ENCODE measurements at regions not wholly inside any gene's neighbourhood (a gene's known extent, or its start where the extent isn't known, plus 50 kb on each side); places are given as distances from the start of the nearest gene placed in this dataset.

DNA sequence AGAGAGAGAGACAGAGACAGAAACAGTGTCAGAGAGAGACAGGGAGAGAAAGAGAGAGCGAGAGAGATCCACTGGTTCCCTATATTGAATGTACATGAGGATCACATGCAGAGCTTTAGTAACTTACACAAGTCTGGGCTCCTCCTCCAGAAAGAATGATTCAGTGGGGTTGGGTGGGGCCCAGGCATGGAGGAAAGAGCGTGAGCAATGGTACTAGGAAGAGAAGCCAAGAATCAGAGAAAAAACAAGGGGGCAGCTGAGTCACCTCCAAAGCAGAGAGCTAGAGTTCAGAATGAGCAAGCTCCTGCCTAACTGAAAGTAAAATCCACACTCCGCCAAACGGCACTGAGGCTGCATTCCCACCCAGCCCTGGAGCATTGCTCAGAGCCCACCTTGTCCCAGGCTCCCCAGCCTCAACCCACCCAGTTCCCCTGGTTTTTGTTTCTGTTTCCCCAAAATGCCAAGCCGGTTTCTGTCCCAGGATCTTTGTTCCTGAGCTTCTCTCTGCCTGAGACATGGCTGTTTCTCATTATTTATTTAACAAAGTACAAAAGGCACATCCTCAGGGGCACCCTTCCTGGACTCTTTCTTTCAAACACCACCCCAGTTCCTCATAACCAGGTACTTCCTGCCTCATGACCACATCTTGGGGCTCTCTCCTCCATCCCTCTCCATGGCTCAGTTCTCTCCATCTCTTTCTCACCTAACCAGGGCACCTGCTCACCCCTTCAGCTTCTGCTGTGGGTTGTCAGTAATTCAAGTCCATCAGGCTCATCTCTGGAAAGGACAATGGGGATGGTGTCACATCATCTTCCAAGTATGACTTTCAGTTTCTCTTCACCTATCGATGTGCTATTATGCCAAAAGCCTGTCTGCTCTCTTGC, 670.3 kb upstream of the TBX3 start:
- peak; percentile 36 for DNase-seq

DNA sequence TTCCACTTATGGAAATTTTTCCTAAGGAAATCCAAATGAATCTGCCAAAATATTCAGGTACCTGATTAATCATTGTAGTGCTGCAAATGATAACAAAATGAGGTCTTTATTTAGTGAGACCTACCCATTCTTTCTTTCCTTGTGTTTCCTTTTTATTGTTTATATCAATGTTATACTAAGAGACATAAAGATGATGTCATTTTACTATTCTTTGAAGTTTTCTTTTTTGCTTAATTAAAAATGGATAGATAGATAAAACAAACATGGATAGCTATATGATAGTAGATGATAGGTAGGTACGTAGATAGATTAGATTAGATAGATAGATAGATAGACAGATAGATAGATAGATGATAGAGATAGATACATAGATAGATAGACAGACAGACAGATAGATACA, 669.5 kb upstream of the TBX3 start:
- DNase-seq, result no peak

GRCh38 chr12:115351514-115352077, 667.6 kb upstream of the TBX3 start:
- DNase-seq, result no peak

DNA sequence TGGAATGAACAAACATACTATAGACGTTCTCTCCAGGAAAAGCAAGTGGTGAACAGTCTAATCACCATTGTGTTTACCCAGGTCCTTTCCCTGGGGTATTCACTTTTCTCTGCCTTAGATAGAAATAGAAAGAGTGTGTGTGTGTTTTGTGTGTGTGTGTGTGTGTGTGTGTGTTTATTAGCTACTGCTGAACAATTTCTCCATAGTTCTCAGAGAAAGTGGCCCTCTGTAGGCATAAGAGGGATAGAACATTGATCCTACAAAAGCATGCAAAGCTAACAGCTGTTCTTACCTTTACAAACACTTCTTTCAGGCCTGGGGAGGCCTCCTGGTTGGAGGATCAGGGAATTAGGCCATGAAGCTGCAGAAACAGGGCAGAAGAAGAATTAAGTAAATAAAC, 665.7 kb upstream of the TBX3 start:
- DNase-seq, result no peak

DNA sequence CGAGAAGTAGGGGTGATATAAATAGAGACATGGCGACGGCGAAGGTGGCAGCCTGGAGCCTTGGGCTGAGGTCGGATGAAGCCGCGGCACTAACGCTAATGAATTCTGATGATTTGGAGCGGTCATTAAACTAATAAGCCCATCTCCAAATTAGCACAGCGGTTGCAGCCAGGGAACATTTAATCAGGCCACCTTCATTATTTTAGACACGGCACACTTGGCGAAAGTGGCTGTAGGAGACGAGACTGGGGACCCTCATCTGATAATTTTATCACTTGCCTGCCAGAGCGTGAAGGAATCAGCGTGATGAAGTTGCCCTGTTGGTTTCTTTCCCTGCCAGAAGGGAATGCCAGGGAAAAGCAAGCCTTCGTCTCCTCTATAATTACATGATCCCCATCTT, 664.3 kb upstream of the TBX3 start:
- DNase-seq, result no peak

DNA sequence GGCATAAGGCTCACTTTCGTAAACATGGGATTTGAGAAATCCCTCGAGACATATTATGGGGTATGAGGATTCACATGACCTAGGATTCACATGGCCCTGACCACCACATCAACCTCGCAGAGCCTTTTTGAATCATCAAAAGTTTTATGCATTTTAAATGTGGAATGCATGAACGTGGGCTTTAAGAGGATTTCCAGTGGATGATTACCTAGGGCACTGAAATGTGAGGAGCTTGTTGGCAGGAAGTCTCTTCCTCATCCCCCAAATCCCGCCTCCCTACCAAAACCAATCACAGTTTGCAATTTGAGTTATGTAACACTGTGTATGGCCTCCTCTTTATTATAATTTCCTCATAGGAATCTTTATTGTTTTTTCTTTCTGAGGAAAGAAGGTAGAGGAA, 659.6 kb upstream of the TBX3 start:
- DNase-seq, result no peak

DNA sequence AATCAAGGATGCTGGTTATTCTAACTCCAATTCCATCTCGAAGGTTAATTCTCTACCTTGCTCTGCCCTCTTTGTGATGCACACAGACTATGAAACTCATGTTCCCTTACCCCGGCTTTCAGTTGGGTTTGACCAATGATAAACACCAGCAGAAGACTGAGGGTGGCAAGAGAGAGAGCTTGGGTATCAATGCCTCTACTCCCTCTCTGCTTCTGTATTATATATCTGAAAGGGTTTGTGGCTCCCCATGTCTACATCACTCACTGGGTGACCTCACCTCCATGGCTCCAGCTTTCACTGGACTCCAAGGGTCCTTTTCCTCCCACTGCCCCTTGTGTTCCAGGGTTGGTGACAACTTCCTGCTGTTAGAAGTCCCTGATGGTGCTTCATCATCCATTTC, 659.0 kb upstream of the TBX3 start:
- DNase-seq, result no peak

DNA sequence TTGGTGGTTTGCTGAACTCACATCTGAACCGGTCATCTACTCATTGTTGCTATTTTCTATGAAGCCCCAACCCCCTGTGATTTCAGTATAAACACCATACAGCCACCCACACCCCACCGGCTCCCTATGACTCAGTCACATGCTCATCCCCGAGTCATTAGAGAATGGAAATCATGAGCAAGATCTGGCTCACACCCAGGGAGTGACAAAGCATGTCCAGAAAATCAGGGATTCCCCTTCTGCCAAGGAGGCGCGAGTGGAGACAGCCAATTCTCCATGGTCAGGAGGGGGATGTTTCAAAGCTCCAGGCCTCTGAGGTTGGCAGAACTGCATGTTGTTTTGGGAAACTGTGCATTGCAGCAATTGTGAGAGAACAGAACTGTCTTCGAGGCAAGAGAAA, 657.5 kb upstream of the TBX3 start:
- peak; percentile 22 for DNase-seq

- DNase-seq, result no peak
Observed at GRCh38 chr12:115338566-115339294, 654.8 kb upstream of the TBX3 start.

- peak; percentile 0 for DNase-seq
Observed at GRCh38 chr12:115337693-115338543, 653.9 kb upstream of the TBX3 start.

DNA sequence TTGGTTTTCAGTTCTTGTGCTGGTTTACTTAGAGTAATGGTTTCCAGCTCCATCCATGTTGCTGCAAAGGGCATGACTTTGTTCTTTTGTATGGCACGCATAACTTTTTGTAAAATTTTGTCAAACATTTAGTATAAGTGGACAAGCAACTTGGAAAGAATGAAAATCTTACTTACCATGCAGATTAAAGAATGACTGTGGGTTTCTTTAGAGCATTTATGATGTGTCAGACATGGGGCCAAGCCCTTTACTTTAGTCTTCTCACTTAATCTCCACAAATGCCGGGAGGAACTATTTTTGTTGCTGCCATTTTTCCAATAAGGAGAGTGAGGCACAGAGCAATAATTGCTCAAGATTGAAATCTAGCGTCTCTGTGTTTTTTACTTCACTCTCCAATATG, 652.5 kb upstream of the TBX3 start:
- DNase-seq, result no peak

- no peak for DNase-seq
Observed at GRCh38 chr12:115335594-115335993, 651.6 kb upstream of the TBX3 start.

GRCh38 chr12:115335048-115335447, 651.1 kb upstream of the TBX3 start:
- DNase-seq, result no peak

DNA sequence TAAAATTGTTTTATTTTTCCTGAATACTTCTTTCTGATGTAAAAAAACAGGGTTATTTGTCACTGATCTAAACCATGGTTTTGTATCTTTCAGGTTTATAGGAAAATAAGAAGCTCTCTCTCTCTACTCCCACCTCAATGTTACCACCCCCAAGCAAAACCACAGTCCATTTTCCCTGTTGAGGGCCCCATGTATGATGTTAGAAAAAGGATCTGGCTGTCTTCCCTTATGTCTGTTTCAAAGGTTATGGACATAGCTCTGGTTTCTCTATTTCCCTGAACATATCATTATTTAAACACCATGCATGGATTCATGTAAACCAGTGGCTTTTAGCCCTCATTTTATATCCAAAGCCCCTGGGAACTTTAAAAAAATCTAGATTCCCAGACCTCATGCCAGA, 649.0 kb upstream of the TBX3 start:
- DNase-seq, result no peak

DNA sequence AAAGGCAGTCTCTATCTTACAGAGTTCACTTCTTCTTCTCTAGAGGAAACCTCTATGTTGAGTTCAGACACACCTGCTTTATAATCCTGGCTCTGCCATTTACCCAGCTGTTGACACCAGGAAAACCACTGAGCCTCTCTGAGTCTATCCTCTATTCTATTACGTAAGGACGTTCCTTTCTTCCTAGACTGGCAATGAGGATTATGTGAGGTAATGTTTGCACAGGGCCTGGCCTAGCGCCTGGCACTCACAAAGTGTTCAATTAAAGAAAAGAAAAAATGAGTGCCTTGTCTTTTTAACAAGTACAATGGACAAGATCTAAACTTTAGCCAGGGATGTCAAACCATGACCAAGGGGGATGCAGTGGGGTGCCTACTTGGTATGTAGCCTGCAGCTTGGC, 641.9 kb upstream of the TBX3 start:
- no peak for DNase-seq

- no peak for DNase-seq
Observed at GRCh38 chr12:115324949-115325593, 641.1 kb upstream of the TBX3 start.

DNA sequence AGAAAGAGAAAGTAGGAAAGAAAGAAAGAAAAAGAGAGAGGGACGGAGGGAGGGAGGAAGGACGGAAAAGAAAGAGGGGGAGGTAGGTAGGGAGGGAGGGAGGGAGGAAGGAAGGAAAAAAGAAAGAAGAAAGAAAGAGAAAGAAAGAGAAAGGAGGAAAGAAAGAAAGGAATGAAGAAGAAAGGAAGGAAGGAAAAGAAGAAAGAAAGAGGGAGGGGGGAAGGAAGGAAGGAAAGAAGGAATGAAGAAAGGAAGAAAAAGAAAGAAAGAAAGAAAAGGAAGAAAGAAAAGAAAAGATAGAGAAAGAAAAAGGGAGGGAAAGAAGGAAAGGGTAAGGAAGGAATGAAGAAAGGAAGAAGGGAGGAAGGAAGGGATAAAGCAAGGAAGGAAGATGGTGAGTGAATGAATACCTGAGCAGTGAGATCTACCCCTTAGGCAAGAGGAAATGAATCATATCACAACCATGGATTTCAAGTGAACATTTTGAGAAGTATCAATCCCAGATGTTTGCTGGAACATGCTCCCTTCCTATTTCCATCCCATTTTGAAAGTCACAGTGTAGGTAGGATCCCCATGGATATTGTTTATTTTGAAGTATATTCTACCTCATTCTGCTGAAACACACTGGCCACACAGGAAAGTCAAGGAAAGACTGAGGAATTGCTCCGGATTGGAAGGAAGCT, 639.4 kb upstream of the TBX3 start:
- no peak for DNase-seq

GRCh38 chr12:115322275-115322674, 638.3 kb upstream of the TBX3 start:
- DNase-seq, result no peak

DNA sequence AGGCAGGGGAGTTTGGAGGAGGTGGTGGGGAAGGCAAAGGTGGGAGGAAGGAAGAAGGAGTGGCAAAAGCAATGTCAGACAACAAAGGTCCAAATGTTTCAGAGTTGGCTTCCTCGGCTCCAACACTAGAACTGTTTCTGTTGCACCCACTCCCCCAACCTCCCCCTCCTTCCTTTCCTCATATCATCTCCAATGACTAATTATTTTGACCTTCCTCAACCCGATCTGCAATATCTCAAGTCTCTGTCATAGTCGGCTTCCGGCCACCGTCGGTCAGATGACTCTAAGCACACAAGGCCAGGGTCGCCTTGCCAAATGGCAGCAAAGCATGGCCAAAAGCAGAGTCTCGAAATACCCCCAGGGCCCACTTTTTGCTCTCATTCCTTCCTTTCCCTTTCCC, 637.0 kb upstream of the TBX3 start:
- no peak for DNase-seq

GRCh38 chr12:115320451-115320850, 636.5 kb upstream of the TBX3 start:
- no peak for DNase-seq

DNA sequence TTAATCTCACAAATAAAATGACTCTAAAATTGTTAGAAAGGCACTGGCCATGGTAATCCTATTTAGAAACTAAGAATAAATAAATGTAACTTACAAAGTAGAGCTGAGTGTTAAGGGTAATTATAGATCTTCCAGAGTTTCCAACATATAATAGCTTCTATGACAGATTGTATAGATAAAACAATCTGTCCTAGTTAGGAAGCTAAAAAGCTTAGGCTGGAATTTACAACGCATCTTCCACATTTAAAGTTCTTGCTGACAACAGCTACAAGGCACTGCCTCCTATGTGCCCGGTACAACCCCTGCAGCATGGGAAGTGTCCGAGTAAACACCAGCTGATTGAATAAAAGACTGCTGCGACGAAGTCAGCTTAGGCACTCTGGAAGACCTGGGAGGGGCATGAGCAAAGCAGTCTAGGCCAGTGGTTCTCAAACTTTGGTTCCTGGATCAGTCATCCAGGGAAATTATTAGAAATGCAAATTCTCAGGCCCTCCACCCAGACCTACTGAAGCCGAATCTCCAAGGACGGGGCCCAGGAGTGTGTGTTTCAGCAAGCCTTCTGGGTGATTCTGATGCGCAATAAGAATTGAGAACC, 635.6 kb upstream of the TBX3 start:
- no peak for DNase-seq
